ENCODE measurements at regions not wholly inside any gene's neighbourhood (a gene's known extent, or its start where the extent isn't known, plus 50 kb on each side); places are given as distances from the start of the nearest gene placed in this dataset. TPM values are rescaled to one million over a fixed set of nuclear protein-coding genes. Genes with fewer than 3 reads are reported as not detected.

DNA sequence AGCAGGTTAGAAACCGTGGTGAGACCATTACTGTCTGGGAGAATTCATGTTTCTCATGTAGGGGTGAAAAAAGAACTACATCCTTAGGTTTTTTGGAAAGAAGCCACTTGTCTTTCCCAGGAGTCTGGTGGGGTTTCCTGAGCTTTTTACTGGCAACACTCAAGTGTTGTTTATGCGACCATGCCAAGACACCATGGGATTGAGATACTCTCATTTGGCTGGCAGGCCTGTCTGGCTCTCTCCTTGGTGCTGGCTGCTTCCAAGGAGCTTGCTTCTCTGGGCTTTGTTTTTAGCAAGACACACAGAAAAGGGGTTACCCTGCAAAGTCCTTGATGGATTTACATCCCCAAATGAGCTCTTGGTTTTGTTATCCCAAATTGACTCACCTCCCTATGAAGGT is 80.9 kb upstream of the ISL1 start:
- TF ChIP-seq, protein P1, sequence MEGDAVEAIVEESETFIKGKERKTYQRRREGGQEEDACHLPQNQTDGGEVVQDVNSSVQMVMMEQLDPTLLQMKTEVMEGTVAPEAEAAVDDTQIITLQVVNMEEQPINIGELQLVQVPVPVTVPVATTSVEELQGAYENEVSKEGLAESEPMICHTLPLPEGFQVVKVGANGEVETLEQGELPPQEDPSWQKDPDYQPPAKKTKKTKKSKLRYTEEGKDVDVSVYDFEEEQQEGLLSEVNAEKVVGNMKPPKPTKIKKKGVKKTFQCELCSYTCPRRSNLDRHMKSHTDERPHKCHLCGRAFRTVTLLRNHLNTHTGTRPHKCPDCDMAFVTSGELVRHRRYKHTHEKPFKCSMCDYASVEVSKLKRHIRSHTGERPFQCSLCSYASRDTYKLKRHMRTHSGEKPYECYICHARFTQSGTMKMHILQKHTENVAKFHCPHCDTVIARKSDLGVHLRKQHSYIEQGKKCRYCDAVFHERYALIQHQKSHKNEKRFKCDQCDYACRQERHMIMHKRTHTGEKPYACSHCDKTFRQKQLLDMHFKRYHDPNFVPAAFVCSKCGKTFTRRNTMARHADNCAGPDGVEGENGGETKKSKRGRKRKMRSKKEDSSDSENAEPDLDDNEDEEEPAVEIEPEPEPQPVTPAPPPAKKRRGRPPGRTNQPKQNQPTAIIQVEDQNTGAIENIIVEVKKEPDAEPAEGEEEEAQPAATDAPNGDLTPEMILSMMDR (IDR thresholded peaks at IDR 0.05): no peak
- DNase-seq (ENCODE audit: low spot score) (no peak), ATAC-seq (ENCODE audit: low FRiP score) (no peak)

DNA sequence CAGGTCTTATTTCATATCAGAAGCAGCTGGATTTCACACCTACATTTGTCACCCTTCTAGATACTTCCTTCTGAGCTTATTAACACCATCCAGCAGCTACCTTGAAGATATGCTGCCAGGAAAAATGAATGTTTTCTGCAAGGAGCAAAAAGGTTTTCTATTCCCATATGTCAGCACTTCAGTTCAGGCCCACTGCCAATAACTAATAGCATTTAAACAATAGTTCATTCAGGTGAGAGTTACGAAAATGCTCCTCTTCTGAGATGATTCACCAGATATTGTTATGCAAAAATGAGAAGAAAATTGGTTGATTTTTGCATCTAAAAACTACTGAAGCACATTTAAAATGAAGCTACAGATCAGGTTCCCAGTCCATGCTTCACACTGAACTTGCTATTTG is 56.4 kb upstream of the ISL1 start:
- no peak for ATAC-seq (ENCODE audit: low FRiP score)
- TF ChIP-seq, protein P1 (IDR thresholded peaks at IDR 0.05): no peak
- no peak for DNase-seq (ENCODE audit: low spot score)

Small RNA genes lying in the stretch of these regions (small RNA-seq; reads per million reads assigned to genes)
- not detected for gene AC022441.3
- gene RNU6-1296P: not detected
- gene RNU6-480P: not detected
